Hematopoietic multipotent progenitor cell treated with erythropoietin and hydrocortisone succinate and interleukin-3 and kit ligand, for 8 days (in vitro differentiated cells): ENCODE measurements at regions not wholly inside any gene's neighbourhood (a gene's known extent, or its start where the extent isn't known, plus 50 kb on each side); places are given as distances from the start of the nearest gene placed in this dataset.
"Not testable (repeated sequence)": the region's sequence is repeated elsewhere in the genome, so short reads cannot be mapped to it uniquely, and the experiment has no call there.

ENCODE experiments used
- DNase-seq: peaks from one replicate; pipeline ENCODE4 v3.0.0-alpha.2; 2015

DNA sequence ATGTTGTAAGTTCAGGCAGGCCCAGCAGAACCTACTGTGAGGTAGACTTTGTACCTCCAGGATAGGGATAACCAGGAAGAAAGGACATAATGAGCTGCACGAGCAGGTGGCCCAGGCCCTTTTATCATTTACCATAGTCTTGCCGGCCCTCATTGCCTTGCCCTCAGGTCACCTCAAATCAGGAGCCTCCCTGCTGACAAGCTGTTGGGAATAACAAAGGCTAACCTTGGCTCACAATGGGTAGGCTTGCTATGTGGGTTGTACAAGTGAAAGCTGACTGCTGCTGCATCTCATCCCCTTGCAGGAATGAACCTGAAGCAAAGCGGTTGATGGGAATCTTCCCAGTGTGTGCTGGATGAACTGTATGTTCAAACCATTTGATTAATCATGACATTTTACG, 159.5 kb upstream of the ACTBL2 start:
- DNase-seq, result no peak

DNA sequence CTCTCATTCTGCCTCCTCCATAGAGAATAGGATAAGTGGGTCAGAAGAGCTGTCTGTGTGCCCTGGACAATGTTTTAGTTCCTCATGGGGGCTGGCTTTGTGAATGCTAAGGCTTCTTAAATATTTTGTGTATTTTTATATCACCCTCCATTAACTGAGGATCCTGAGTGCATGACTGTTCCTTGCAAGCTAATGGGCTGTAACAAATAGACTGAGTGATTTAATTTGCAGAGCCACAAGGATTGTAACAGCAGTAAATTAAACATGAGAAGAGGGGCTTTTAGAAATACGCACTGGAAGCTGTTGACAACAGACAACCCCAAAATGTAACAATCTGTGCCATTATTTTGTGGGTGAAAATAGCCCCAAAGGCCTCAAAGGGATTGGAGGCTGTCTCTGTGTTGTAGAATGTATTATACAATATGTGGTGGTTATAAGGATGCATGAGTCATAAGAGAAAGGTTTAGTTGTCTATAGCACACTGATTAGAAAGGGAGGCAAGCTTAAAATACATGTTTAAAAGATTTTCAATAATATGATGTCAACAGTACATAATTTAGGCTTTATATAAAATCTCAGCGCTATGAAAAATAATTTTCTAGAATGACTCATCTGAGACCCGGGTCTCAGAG, 152.7 kb upstream of the ACTBL2 start:
- DNase-seq, result no peak

DNA sequence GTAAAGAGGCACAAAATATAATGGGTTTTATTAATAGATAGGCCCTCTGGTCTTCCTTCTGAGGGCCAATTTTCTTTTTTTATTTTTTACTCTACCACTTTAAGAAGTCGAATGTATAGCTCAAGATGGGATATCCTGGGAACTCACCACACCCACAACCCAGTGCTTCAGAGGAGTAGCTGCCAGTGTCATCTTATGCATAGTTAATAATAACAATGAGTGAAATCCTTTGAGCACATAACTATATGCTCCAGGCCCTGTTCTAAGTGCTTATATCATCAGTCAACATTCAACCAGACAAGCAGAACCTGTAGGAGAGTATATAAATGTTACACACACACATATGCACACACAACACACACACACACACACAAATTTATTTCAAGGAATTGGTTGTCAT, 150.3 kb upstream of the ACTBL2 start:
- DNase-seq, result no peak

DNA sequence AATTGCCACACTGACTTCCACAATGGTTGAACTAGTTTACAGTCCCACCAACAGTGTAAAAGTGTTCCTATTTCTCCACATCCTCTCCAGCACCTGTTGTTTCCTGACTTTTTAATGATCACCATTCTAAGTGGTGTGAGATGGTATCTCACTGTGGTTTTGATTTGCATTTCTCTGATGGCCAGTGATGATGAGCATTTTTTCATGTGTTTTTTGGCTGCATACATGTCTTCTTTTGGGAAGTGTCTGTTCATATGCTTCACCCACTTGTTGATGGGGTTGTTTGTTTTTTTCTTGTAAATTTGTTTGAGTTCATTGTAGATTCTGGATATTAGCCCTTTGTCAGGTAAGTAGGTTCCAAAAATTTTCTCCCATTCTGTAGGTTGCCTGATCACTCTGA, 148.5 kb upstream of the ACTBL2 start:
- DNase-seq, result not testable (repeated sequence)

DNA sequence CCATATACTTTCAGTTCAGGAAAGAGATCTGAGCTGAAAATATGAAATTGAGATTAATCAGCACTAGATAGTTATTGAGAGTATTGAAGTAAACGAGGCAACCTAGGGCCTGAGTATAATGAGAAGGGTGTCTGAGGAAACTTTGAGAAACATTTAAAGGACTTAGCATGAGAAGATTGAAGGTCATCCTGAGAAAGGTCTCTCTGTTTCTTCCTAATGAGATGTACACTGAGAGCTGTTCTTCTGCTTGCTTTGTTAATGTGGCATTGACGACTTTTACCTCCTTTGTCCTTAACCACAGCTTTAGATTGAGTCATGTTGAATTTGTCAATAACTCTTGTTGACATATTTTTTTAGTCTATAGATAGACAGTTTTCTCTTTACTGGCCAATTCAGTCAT, 145.1 kb upstream of the ACTBL2 start:
- DNase-seq, result no peak

GRCh38 chr5:57626703-57627102, 144.1 kb upstream of the ACTBL2 start:
- DNase-seq, result no peak

DNA sequence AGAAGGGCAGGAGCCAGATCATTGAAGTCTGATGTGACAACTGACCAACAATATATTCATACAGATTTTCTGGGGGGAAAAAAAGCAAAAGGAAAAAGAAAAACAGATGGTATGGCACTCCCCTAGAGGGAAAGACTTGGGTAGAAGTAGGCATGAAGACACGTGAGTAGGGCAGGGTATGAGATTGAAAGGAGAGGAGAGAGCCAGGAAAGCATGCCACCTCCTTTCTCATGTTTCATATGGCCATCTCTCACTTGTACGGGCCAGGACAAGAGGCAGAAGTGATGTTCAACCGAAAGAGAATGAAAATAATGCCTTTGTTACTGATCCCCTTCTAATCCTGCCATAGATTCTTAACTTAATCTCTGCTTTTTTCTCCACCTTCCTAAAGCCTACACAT, 139.0 kb upstream of the ACTBL2 start:
- no peak for DNase-seq

DNA sequence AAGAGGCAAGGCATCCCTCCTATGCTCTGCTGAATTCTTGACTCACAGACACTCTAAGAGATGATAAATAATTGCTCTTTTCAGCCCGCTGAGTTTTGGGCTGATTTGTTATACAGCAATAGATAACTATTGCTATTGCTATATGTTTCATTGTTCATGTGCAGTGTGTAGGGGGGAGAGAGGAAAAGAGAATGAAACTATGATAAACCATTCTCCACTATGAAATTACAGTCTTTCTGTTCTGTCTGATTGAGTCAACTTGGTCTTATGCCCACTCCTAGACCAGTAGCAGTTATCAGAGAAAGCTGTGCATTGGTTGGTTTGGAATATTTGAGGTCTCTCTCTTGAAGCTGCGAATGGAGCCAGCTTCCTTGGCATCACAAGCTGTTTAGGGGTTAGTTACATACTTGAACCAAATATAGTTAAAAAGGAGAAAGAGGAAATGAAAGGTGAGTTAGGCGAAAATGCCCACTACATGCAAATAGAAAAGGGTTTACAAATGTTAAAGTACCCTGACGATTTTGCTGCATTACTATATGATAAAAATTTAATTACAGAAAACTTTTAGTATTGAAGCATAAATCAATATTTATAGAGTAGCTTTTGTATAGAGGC, 136.3 kb upstream of the ACTBL2 start:
- DNase-seq, result no peak

- DNase-seq, result no peak
Measured at GRCh38 chr5:57613741-57614140, 131.1 kb upstream of the ACTBL2 start.

DNA sequence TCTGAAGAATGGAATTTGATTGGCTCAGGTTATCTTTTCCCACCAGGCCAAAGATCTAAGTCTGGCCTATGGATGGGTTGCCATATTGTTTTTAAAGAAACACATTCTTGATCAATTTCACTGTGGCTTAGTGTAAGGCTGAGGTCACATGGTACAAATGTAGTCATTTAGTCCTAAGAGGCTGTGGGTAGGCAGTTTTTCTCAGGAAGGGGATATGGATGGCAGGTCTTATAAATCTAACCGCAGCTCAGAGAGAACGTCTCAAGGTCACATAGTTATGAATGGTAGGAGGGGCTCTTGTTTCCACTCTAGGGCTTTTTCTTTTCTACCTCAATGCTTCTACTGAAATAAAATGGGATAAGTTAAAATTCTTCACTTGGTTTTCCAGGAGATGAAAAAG, 128.6 kb upstream of the ACTBL2 start:
- no peak for DNase-seq

GRCh38 chr5:57608542-57608941, 125.9 kb upstream of the ACTBL2 start:
- no peak for DNase-seq

- no peak for DNase-seq
Measured at GRCh38 chr5:57601996-57602395, 119.4 kb upstream of the ACTBL2 start.

GRCh38 chr5:57600321-57600720, 117.7 kb upstream of the ACTBL2 start:
- no peak for DNase-seq

DNA sequence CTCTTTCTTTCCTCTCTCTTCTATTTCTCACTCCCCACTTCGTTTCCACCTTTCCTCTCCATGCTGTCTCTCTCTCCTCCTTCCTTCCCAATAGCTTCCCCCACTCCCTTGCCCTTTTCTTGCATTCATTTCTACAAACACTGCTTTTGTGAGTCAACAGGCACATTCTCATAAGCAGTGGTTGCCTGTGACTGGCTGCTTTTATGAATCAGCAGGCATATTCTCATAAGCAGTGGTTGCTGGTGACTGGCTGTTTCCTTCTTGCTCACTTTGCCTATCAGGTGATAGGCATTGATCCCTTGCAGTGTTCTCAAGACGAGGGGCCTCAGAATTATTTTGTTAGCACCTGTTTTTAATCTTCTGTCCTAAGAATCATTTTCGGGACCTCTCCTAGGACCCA, 116.1 kb upstream of the ACTBL2 start:
- no peak for DNase-seq

DNA sequence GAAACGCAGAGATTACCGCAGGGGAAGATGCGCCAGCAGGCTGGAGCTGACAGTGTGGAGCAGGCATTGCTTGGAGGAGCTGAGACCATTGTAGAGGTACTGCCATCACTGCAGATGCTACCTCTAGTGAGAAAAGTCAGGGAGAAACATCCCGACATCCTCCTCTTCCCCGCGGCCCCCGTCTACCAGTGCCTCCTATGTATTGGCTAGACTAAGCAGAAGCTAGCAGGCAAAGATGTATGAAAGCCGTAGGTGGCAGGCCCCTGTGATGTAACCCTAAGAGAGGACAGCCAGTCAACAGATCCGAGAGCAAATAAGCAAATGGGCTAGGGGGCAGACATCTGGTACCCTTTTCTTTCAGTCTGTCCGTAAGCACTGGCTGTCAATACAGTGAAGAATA, 115.5 kb upstream of the ACTBL2 start:
- DNase-seq, result no peak

DNA sequence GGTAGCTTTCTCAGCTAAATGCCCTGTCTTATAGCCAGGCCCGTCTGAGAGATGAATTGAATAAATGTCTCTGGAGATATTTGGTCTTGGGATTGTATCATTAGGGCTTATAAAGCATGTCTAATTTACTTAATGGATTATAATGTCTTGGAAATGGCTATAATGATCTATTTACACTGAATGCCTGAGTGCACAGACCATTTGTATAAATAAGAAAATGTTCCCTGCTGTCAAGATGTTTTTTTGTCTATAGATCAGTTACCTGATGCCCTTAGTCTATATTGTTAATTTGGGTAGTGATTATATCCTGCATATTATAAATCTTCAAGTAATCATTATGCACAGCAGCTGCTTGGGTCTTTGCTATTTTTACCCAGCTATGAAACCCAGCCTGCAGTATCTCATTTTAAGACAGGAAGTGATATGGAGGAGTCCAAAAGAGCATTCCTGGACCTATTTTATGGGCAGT, 112.9 kb upstream of the ACTBL2 start:
- no peak for DNase-seq

DNA sequence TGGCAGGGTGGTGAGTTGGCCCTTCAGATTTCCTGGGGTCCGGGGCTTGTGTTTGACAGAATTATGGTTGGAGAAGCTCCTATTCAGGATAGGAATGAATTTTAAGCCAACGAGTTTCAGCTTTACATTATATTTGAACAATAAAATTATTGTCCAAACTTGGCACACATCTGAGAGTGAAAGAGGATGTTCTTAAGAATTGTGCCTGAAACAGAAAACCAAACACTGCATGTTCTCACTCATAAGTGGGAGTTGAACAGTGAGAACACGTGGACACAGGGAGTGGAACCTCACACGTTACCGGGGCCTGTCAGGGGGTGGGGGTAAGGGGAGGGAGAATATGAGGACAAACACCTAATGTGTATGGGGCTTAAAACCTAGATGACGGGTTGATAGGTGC, 111.8 kb upstream of the ACTBL2 start:
- no peak for DNase-seq

DNA sequence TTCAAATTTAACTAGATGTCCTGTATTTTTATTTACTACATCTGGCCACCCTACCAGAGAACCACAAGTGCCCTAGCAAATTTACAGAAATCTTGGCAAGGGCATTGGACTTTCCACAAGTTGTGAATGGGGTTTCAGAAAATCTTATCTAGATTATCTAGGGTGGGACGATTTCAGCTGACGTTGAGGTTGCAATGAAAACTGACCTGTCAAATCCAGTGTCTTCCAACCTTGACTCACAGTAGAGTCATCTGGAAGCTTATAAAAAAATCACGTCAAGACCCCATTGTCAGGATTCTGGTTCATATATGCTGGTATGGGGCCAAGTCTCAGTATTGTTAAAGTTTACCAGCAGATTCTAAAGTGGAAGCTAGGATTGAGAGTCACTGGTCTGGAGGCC, 109.6 kb upstream of the ACTBL2 start:
- DNase-seq, result no peak

- DNase-seq, result no peak
Measured at GRCh38 chr5:57586649-57587048, 104.0 kb upstream of the ACTBL2 start.

DNA sequence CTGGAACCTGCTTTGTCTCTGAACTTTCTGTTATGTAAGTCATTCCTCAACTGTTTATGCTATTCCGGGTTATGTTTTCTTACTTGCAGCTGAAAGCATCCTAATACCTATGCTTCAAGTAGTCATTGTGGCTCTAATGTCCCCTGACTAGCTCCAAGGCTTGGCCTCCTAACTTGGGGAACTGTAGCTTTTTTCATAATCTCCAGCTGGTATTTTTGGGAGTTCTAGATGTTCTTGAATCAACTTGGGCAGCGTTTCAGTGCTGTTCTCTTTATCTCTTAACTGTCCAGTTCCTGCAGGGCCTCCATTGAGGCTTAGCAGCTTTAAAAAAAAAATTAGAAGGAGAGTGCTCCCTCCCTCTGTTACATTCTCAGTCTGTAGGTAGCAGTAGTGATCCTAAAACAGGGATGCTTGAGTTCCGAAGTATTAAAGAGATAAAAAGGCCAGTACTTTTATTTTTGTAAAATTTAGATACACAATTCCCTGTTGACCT, 100.0 kb upstream of the ACTBL2 start:
- DNase-seq, result no peak

DNA sequence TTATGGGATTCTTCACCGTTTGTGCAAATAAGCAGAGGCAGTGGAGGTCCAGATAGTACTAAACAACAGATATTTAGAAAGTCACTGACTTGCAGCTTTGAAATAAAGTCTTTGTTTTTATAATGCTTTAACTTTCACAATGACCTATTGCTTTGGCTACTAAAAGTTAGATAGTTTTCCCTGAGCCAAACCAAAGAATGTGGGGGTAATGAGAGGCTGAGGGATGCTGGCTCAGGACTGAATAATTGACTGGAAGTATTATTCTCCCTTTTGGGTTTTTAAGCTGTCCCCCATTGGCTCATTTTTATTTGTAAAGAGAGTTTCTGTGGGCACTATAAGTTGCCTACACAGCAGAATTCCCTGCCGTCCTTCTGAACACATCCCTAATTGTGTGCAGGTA, 99.2 kb upstream of the ACTBL2 start:
- no peak for DNase-seq

DNA sequence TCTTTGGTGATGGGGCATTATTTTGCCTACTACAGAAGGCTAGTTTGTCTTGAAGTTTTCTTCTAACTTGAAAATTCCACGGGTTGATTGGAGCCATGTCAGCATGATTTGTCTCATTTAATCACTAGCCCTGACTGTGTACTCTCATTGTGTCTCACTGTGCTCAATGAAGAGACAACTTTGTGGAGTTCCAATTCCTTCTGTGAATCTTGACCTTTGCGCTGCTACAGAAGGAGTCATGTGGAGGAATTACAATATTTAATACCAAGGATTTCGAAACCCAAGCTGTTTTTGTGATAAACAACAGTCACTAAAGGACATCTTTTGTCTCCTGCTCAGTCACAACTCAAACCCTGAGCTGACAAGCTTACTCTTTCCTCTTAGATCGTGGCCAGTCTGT, 98.6 kb upstream of the ACTBL2 start:
- DNase-seq, result no peak

GRCh38 chr5:57577432-57578175, 95.0 kb upstream of the ACTBL2 start:
- no peak for DNase-seq

GRCh38 chr5:57576317-57576716, 93.7 kb upstream of the ACTBL2 start:
- no peak for DNase-seq
